ENCODE measurements at regions not wholly inside any gene's neighbourhood (a gene's known extent, or its start where the extent isn't known, plus 50 kb on each side); places are given as distances from the start of the nearest gene placed in this dataset.
"Not testable (repeated sequence)": the region's sequence is repeated elsewhere in the genome, so short reads cannot be mapped to it uniquely, and the experiment has no call there.

GRCh38 chr7:45407730-45408408, 166.3 kb upstream of the ADCY1 start:
- DNase-seq (ENCODE audit: low read depth), result no peak

GRCh38 chr7:45408409-45408737, 165.8 kb upstream of the ADCY1 start:
- no peak for DNase-seq (ENCODE audit: low read depth)

GRCh38 chr7:45410893-45411292, 163.3 kb upstream of the ADCY1 start:
- no peak for DNase-seq (ENCODE audit: low read depth)

GRCh38 chr7:45413419-45413818, 160.7 kb upstream of the ADCY1 start:
- DNase-seq (ENCODE audit: low read depth), result no peak

- no peak for DNase-seq (ENCODE audit: low read depth)
These were observed 159.9 kb upstream of the ADCY1 start for GRCh38 chr7:45414226-45414625.

- no peak for DNase-seq (ENCODE audit: low read depth)
These were observed 158.9 kb upstream of the ADCY1 start for GRCh38 chr7:45415265-45415664.

- no peak for DNase-seq (ENCODE audit: low read depth)
These were observed 157.3 kb upstream of the ADCY1 start for GRCh38 chr7:45416846-45417245.

GRCh38 chr7:45417268-45417667, 156.9 kb upstream of the ADCY1 start:
- DNase-seq (ENCODE audit: low read depth), result no peak

GRCh38 chr7:45417735-45418134, 156.4 kb upstream of the ADCY1 start:
- DNase-seq (ENCODE audit: low read depth), result no peak

- peak; percentile 17 for DNase-seq (ENCODE audit: low read depth)
These were observed 153.2 kb upstream of the ADCY1 start for GRCh38 chr7:45420843-45421495.

GRCh38 chr7:45421806-45422205, 152.4 kb upstream of the ADCY1 start:
- DNase-seq (ENCODE audit: low read depth), result no peak

GRCh38 chr7:45430397-45430796, 143.8 kb upstream of the ADCY1 start:
- DNase-seq (ENCODE audit: low read depth), result no peak

- DNase-seq (ENCODE audit: low read depth), result no peak
These were observed 139.9 kb upstream of the ADCY1 start for GRCh38 chr7:45434167-45434784.

GRCh38 chr7:45435131-45435530, 139.0 kb upstream of the ADCY1 start:
- no peak for DNase-seq (ENCODE audit: low read depth)

GRCh38 chr7:45435846-45436245, 138.3 kb upstream of the ADCY1 start:
- peak; percentile 73 for DNase-seq (ENCODE audit: low read depth)

GRCh38 chr7:45440776-45441175, 133.4 kb upstream of the ADCY1 start:
- DNase-seq (ENCODE audit: low read depth), result not testable (repeated sequence)

- no peak for DNase-seq (ENCODE audit: low read depth)
These were observed 130.9 kb upstream of the ADCY1 start for GRCh38 chr7:45443263-45443662.

- no peak for DNase-seq (ENCODE audit: low read depth)
These were observed 127.8 kb upstream of the ADCY1 start for GRCh38 chr7:45446195-45446944.

GRCh38 chr7:45447296-45447695, 126.9 kb upstream of the ADCY1 start:
- DNase-seq (ENCODE audit: low read depth), result no peak

- no peak for DNase-seq (ENCODE audit: low read depth)
These were observed 123.5 kb upstream of the ADCY1 start for GRCh38 chr7:45450571-45451204.

- no peak for DNase-seq (ENCODE audit: low read depth)
These were observed 122.7 kb upstream of the ADCY1 start for GRCh38 chr7:45451342-45452035.

- no peak for DNase-seq (ENCODE audit: low read depth)
These were observed 119.4 kb upstream of the ADCY1 start for GRCh38 chr7:45454771-45455170.

Measured in GM04504 (cell line).